Activated T-helper 2 cell treated with anti-CD3 and anti-CD28 coated beads, Interferon-gamma antibody, Interleukin-2, Interleukin-4, amounts not matched to agents 10 μg/mL and 5 μg/mL and 100 μg/mL, durations not matched to agents 14 hours and 24 hours and 36 hours (primary cell): ENCODE measurements at regions not wholly inside any gene's neighbourhood (a gene's known extent, or its start where the extent isn't known, plus 50 kb on each side); places are given as distances from the start of the nearest gene placed in this dataset.
A peak's percentile ranks its signal among the peaks of the same experiment; 100 is the strongest.
"Not testable (repeated sequence)": the region's sequence is repeated elsewhere in the genome, so short reads cannot be mapped to it uniquely, and the experiment has no call there.

Experiments
- DNase-seq: peaks from one replicate; pipeline ENCODE4 v3.0.0; 2021; ENCODE audit warnings: low spot score
- H3K27ac Mint-ChIP-seq: one replicate; pipeline ENCODE4 v1.8.0; 2021; ENCODE audit warnings: mixed read lengths
- H3K27me3 Mint-ChIP-seq: one replicate; pipeline ENCODE4 v1.8.0; 2021; ENCODE audit warnings: low read depth, mixed read lengths
- H3K36me3 Mint-ChIP-seq: one replicate; pipeline ENCODE4 v1.8.0; 2021; ENCODE audit warnings: low read depth, mixed read lengths
- H3K4me1 Mint-ChIP-seq: one replicate; pipeline ENCODE4 v1.8.0; 2021; ENCODE audit warnings: low read depth, mixed read lengths
- H3K4me3 Mint-ChIP-seq: one replicate; pipeline ENCODE4 v1.8.0; 2021; ENCODE audit warnings: low read depth, mild to moderate bottlenecking, moderate library complexity, mixed read lengths
- H3K9me3 Mint-ChIP-seq: one replicate; pipeline ENCODE4 v1.8.0; 2021; ENCODE audit warnings: mixed read lengths
- intact Hi-C: fragments of 100-400 bp; cut with micrococcal nuclease; formaldehyde crosslinking; loops from one replicate; pipeline ENCODE4 v1.15.1; 2023

DNA sequence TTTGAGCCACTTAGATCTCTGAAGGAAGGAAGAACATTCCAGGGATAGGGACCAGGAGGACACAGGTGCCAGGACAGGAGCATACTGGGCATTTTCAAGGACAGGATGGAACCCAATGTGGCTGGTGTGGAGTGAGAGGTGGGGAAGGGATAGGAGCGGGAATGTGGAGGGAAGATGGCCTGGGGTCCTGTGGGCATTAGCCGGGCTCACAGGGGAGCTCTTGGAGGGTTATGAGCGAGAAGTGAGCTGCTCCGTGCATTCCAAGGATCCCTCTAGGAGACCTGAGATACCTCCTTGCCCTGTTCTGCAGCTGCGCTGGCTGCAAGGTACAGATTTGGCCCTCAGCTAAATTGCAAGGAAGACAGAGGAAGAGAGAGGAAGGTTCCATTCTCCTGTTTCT is 87.5 kb downstream of the IER5 start:
- Mint-ChIP-seq H3K4me3 (no peak overlapping the region), H3K27ac (no peak overlapping the region), H3K4me1 (peaks cover 9% of the 10 kb centered on the region), H3K36me3 (no peaks in the 10 kb centered on the region), H3K27me3 (peaks cover 16% of the 10 kb centered on the region), H3K9me3 (peaks cover 10% of the 10 kb centered on the region)
- no peak for DNase-seq
- intact Hi-C loops: no loop called here

DNA sequence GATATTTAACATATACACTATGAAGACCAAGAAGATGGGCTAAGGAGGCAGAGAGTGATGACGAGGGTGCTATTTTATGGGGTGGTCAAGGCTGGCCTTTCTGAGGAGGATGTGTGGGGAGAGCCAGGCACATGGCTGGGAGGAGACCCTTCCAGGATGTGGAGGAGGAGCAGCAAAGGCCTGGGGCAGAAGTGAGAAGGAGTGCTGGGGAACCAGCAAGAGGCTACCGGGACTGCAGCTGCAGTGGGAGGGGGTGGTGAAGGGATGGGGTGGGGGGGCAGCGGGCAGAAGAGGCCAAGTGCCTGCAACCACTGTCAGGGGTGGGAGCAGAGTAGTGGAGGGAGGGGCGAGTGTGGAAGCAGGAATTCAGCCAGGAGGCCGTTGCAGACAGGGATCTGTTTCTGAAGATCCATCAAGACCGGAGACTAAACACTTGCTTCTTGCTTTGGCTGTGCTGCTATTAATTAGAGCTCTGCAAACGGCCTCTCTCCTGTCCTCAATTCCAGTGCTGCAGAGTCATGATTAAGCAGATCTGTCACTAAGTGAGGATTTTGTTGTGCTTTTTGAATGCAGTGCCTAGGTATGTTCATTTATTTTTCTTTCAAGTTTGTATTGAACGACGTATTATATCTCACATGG is 89.9 kb downstream of the IER5 start:
- Mint-ChIP-seq H3K27ac (no peak overlapping the region), H3K36me3 (no peaks in the 10 kb centered on the region), H3K4me1 (peaks cover 9% of the 10 kb centered on the region), H3K27me3 (peaks cover 19% of the 10 kb centered on the region), H3K9me3 (peaks cover under 1% of the 10 kb centered on the region), H3K4me3 (no peak overlapping the region)
- no peak for DNase-seq
- intact Hi-C loops: no loop called here

DNA sequence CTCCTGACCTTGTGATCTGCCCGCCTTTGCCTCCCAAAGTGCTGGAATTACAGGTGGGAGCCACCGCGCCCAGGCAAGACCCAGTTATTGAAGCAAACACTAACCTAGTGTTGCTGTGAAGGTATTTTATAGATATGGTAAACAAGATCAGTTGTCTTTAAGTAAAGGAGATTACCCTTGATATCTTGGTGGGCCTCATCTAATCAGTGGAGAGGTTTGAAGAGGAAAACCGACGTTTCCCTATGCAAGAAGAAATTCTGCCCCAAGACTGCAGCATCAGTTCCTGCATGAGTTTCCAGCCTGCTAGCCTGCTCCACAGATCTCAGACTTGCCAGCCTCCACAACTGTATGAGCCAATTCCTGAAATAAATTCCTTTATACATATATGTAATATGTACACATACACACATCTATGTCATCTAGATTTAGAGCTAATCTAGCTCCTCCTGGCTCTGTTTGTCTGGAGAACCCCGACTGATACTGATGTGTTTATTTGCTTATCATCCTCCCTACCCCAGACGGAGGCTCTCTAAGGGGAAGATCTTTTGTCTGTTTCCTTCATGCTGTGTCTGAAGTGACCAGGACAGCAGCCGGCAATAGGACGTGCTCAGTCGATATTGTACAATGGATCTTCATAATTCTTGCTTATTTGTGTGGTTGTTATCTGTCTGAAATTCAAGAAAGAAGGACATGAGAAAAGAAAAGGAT is 90.9 kb downstream of the IER5 start:
- H3K4me3 Mint-ChIP-seq: no peak overlapping the region
- peaks cover 9% of the 10 kb centered on the region for H3K4me1 Mint-ChIP-seq
- intact Hi-C loops: no loop called here
- H3K27me3 Mint-ChIP-seq: peaks cover 23% of the 10 kb centered on the region
- H3K27ac Mint-ChIP-seq: no peak overlapping the region
- H3K36me3 Mint-ChIP-seq: no peaks in the 10 kb centered on the region
- H3K9me3 Mint-ChIP-seq: no peaks in the 10 kb centered on the region
- no peak for DNase-seq

DNA sequence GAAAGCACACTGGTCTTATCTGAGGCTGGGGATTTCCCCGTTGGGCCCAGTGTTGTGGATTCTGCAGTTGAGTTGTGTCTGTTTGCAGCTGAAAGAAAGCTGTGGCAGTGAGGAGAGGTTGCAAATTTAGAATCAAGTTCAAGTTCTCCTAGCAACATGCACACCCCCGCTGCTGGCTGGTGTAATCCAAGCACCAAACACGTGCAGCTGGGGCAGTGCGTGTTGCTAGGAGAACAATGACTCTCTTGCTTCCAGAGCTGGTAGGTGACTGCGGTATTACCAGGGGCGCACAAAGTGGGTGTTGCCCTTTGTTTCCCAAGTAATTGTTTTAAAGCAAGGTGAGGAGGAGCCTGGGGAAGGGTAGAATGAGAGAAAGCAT is 91.5 kb downstream of the IER5 start:
- no peak for DNase-seq
- Mint-ChIP-seq H3K9me3 (no peaks in the 10 kb centered on the region), H3K27ac (peak overlapping the region; percentile 6), H3K4me1 (peaks cover 9% of the 10 kb centered on the region), H3K36me3 (no peaks in the 10 kb centered on the region), H3K4me3 (no peak overlapping the region), H3K27me3 (peaks cover 27% of the 10 kb centered on the region)
- intact Hi-C loops: no loop called here

DNA sequence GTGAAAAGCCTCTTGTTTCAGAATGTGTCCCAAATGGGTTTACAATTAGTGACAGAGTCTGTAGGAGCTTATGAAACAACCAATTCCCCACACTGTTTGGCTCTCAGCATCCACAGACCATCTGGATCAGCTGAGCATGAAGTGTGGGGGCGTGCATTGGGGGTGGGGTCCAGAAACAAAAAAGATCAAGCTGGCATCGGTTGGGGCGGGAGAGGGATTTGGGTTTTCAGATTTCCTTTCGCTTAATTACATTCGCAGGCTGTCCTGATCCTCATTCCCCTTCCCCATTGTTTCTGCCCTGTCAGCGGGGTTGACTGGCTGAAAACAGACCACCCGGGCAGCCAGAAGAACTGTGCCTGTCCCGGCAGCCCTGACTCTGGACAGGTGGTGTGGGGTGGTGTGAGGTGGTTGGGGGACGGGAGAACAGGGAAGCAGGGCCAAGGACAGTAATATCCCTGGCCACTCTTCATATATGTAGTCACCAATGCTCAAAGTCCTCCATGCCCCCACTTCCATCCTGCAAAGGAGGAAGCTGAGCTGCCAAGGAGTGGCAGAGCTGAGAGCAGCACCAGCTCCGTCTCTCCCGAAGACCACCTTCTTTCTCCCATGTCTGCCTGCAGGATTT is 92.0 kb downstream of the IER5 start:
- no peak overlapping the region for H3K4me3 Mint-ChIP-seq
- intact Hi-C loops: no loop called here

DNA sequence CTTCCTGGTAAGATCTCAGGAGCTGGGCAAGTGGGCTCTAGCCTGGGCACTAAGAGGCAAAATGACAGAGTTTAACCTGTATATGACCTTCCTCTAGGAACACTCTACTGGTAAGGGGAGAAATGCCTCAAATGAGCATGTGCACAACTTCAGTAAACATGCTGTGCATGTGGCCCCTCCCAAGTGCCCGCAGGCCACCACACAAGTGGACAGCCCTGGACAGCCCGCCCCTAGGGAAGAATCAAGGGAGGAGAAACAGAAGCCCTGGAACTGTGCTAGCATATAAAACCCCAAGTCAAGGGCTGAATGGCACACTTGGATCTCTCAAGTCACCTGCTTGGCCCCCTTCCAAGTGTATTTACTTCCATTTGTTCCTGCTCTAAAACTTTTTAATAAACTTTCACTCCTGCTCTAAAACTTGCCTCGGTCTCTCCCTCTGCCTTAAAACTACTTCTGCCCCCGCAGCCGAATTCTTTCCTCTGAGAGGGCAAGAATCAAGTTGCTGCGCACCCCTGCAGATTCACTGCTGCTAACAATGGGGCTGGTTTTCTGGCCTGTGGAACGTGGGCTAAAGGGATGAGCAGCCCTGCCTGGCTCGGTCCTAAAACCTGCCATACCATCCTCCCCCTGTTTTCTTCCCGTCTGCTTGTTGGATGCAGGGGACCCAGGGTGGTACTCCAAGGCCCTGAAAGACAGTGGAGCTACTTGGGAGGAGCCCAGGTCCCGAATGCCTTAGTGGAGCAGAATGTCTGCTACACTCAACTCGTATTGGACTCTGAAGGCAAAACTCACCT is 93.5 kb downstream of the IER5 start:
- H3K27me3 Mint-ChIP-seq: peaks cover 37% of the 10 kb centered on the region
- intact Hi-C loops: no loop called here
- no peaks in the 10 kb centered on the region for H3K36me3 Mint-ChIP-seq
- DNase-seq: no peak
- H3K27ac Mint-ChIP-seq: no peak overlapping the region
- H3K4me1 Mint-ChIP-seq: peaks cover 9% of the 10 kb centered on the region
- no peaks in the 10 kb centered on the region for H3K9me3 Mint-ChIP-seq
- H3K4me3 Mint-ChIP-seq: no peak overlapping the region

More for the DNA sequence above, 92.0 kb downstream of the IER5 start:
- Mint-ChIP-seq H3K9me3 (no peaks in the 10 kb centered on the region), H3K36me3 (no peaks in the 10 kb centered on the region), H3K27me3 (peaks cover 28% of the 10 kb centered on the region), H3K27ac (no peak overlapping the region), H3K4me1 (peaks cover 9% of the 10 kb centered on the region)
- no peak for DNase-seq

DNA sequence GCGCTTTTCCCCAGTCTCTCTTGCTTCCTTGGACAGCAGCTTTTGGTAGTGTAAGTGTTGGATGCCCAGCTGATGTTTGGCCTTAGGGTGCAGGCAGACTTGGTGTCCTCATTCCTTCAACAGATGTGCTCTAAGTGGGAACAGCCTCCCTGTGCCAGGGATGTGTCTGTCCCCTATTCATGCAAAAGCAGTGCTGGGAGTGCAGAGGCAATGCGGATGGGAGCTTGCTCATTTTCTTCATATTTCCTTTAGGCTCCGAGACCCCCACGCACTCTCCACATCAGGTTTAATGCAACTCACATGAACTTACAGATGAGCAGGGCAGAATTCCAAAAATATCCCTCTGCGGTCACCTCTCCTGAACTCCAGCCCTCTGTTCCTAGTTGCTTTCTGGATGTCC is 96.1 kb downstream of the IER5 start:
- Mint-ChIP-seq H3K27me3 (peaks cover 38% of the 10 kb centered on the region), H3K27ac (no peak overlapping the region), H3K36me3 (no peaks in the 10 kb centered on the region), H3K9me3 (no peaks in the 10 kb centered on the region), H3K4me1 (peaks cover 8% of the 10 kb centered on the region), H3K4me3 (no peak overlapping the region)
- no peak for DNase-seq
- intact Hi-C loops: no loop called here

DNA sequence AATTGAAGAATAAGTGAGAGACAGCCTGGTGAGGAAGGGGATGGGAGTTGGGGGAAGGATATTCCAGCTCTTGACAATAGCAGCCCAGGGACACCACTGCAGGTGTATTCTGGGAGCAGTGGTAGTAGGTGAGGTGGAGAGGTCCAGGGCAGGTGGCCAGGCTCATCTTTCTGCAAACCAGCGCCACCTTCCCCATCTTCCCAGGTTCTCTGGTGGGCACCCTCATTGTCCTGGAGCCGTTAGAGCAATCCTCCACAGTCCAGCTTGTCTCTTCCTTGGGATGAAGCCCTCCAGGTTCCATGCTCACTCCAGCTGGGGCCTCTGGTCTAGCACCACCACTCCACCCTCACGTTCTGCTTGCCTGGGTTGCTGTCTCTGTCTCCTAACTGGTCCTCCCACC is 97.0 kb downstream of the IER5 start:
- DNase-seq: no peak
- Mint-ChIP-seq H3K27ac (no peak overlapping the region), H3K27me3 (peaks cover 30% of the 10 kb centered on the region), H3K9me3 (no peaks in the 10 kb centered on the region), H3K4me3 (no peak overlapping the region), H3K4me1 (peaks cover 1% of the 10 kb centered on the region), H3K36me3 (no peaks in the 10 kb centered on the region)
- intact Hi-C loops: no loop called here

DNA sequence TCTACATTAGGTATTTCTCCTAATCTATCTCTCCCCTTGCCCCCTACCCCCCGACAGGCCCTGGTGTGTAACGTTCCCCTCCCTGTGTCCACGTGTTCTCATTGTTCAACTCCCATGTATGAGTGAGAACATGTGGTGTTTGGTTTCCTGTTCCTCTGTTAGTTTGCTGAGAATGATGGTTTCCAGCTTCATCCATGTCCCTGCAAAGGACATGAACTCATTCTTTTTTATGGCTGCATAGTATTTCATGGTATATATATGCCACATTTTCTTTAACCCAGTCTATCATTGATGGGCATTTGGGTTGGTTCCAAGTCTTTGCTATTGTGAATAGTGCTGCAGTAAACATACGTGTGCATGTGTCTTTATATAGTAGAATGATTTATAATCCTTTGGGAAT is 97.6 kb downstream of the IER5 start:
- DNase-seq, H3K4me3 Mint-ChIP-seq, H3K27ac Mint-ChIP-seq, H3K9me3 Mint-ChIP-seq, intact Hi-C loops, H3K4me1 Mint-ChIP-seq, H3K36me3 Mint-ChIP-seq: not testable (repeated sequence)
- peaks cover 32% of the 10 kb centered on the region for H3K27me3 Mint-ChIP-seq

DNA sequence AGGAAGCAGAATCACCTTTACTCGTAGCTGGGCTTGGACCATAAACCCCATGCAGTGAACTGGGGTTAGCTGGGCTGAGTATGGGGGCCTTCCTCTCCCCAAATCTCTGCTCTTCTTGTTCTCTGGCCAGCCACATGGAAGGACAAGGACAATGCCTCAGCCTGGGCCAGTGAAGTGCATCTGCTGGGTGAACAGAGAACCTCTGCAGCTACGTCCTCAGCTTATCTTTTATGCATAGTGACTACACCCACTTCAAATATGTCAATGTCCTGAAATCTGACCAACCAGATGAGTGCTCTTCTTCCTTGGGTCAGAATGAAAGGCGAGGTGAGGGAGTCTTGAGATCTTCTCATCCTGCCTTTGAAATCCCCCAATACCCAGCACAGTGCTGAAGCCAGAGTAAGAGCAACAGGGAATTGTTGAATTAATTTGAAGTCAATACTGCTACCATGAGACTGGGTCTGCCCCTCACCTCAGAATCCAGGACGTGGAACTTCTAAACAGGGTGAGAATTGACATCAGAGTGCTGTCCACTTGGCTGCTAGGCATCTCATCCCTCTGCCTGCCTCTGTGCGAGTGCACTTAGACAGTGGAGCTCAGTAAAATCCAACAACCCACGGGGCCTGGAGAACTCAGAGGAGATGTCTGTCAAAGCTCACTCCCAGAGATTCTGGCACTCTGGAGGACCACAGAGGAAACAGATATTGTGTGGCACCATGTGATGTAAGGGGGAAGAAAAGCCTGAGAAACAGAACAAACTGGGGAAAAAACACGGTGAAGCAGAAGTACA is 99.0 kb downstream of the IER5 start:
- H3K4me1 Mint-ChIP-seq: peaks cover 1% of the 10 kb centered on the region
- H3K27ac Mint-ChIP-seq: no peak overlapping the region
- DNase-seq: no peak
- H3K36me3 Mint-ChIP-seq: no peaks in the 10 kb centered on the region
- no peaks in the 10 kb centered on the region for H3K9me3 Mint-ChIP-seq
- peaks cover 32% of the 10 kb centered on the region for H3K27me3 Mint-ChIP-seq
- intact Hi-C loops: no loop called here
- no peak overlapping the region for H3K4me3 Mint-ChIP-seq

DNA sequence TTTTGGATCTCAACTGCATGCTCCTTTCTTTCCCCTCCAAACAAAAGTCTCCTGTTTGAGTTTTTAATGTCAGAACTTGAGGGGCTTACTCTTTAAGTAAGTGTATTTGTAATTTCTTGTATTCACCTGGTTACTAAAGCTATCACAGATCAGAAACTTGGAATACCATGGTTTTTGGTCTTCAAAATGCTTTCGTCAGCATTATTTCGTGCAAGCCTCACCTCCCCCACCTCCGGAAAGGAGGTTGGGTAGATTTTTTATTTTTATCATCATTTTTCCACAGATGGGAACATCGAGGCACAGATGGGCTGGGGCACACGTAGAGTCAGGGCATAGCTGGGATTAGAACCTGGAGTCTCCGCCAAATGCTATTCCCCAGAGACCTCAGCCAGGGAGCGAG is 100.7 kb downstream of the IER5 start:
- Mint-ChIP-seq H3K36me3 (no peaks in the 10 kb centered on the region), H3K9me3 (no peaks in the 10 kb centered on the region), H3K27me3 (peaks cover 30% of the 10 kb centered on the region), H3K4me1 (peaks cover 1% of the 10 kb centered on the region), H3K27ac (no peak overlapping the region), H3K4me3 (no peak overlapping the region)
- DNase-seq: no peak
- intact Hi-C loops: no loop called here

DNA sequence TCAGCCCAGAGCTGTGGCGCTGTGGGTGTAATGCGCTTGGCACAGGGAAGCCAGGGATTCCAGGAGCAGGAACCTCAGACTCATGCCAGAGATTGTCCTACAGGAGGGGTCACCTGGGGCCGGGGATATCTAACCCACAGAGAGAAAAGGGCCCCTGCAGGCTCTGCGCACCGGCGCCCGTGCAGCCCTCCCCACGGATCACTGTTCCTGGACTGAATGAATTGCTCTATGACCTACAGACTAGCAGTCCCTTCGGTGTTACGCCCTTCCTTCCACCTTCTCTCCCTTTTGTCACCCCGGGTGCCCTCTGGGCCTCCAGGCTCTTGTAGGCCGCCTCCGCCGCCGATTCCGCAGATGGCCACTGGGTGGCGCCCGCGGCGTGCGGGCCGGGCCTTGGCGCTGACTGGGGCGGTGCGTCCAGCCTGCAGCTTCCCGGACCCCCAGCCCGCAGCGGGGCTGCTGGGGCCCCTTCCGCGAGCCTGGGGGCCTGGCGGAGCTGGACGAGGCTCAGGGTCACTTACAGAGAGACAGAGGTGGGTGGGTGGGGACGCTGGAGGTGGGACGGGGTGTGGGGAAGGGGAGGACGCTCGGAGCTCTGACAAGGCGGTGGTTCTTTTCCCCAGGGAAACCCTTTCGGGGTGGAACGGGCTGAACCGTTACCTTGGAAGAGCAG is 101.3 kb downstream of the IER5 start:
- Mint-ChIP-seq H3K4me1 (peaks cover 1% of the 10 kb centered on the region), H3K27ac (no peak overlapping the region), H3K36me3 (no peaks in the 10 kb centered on the region), H3K4me3 (no peak overlapping the region), H3K27me3 (peaks cover 27% of the 10 kb centered on the region), H3K9me3 (no peaks in the 10 kb centered on the region)
- intact Hi-C loops: loop anchor here (1.0 kb wide), 1 partner anchor 235 kb away; no protein-coding TSS in a partner anchor
- peak; percentile 64 for DNase-seq
